ENCODE measurements at regions not wholly inside any gene's neighbourhood (a gene's known extent, or its start where the extent isn't known, plus 50 kb on each side); places are given as distances from the start of the nearest gene placed in this dataset.

- no peaks in the 10 kb centered on the region for H3K4me1 ChIP-seq (ENCODE audit: insufficient read depth)
- no peaks in the 10 kb centered on the region for H3K79me2 ChIP-seq (ENCODE audit: insufficient read depth)
- no peaks in the 10 kb centered on the region for H3K36me3 ChIP-seq (ENCODE audit: low read depth)
- H3K9me2 ChIP-seq (ENCODE audit: insufficient read depth): no peaks in the 10 kb centered on the region
- in situ Hi-C loops (cut with MboI): no loop called here
- no peak overlapping the region for H3K4me3 ChIP-seq
- no peak overlapping the region for H3K9ac ChIP-seq
- H2AFZ ChIP-seq: no peak overlapping the region
- H3K9me3 ChIP-seq (ENCODE audit: low read depth): no peaks in the 10 kb centered on the region
- WGBS, 2 experiments (ENCODE audit: low coverage in 1 of 2, low lambda C conversion rate in 2 of 2, missing lambda C conversion rate in 2 of 2): 0% methylated on average over 1 of the region's 1 CpG
- no peak for DNase-seq
- TF ChIP-seq EZH2phosphoT487 (IDR thresholded peaks at IDR 0.05; ENCODE audit: insufficient read depth, low read depth) (no peak), EZH2 (IDR thresholded peaks at IDR 0.05; ENCODE audit: insufficient read depth, poor library complexity, severe bottlenecking) (no peak)
- no peaks in the 10 kb centered on the region for H4K20me1 ChIP-seq (ENCODE audit: insufficient read depth)
- H3F3A ChIP-seq (ENCODE audit: insufficient read depth): no peaks in the 10 kb centered on the region
- no peak overlapping the region for H3K27ac ChIP-seq
- H3K4me2 ChIP-seq (ENCODE audit: unreplicated experiment): no peak overlapping the region
- H3K27me3 ChIP-seq (replicated peaks; ENCODE audit: insufficient read depth): no peaks in the 10 kb centered on the region
Observed at GRCh38 chrX:125651426-125651825, 331.8 kb downstream of the TEX13C start.

GRCh38 chrX:125654501-125654900 lies 334.8 kb downstream of the TEX13C start:
- H3K4me1 ChIP-seq (ENCODE audit: insufficient read depth): no peaks in the 10 kb centered on the region
- H3K27me3 ChIP-seq (replicated peaks; ENCODE audit: insufficient read depth): no peaks in the 10 kb centered on the region
- H3K36me3 ChIP-seq (ENCODE audit: low read depth): no peaks in the 10 kb centered on the region
- H3K79me2 ChIP-seq (ENCODE audit: insufficient read depth): no peaks in the 10 kb centered on the region
- no peaks in the 10 kb centered on the region for H3K9me2 ChIP-seq (ENCODE audit: insufficient read depth)
- in situ Hi-C loops (cut with MboI): no loop called here
- H3K9ac ChIP-seq: no peak overlapping the region
- H3K9me3 ChIP-seq (ENCODE audit: low read depth): no peaks in the 10 kb centered on the region
- no peak overlapping the region for H3K4me2 ChIP-seq (ENCODE audit: unreplicated experiment)
- H3K27ac ChIP-seq: no peak overlapping the region
- TF ChIP-seq EZH2 (IDR thresholded peaks at IDR 0.05; ENCODE audit: insufficient read depth, poor library complexity, severe bottlenecking) (no peak), EZH2phosphoT487 (IDR thresholded peaks at IDR 0.05; ENCODE audit: insufficient read depth, low read depth) (no peak)
- no peaks in the 10 kb centered on the region for H3F3A ChIP-seq (ENCODE audit: insufficient read depth)
- WGBS, 2 experiments (ENCODE audit: low coverage in 1 of 2, low lambda C conversion rate in 2 of 2, missing lambda C conversion rate in 2 of 2): 13 to 22% methylated on average over 2 of the region's 2 CpGs
- H3K4me3 ChIP-seq: no peak overlapping the region
- no peak overlapping the region for H2AFZ ChIP-seq
- no peak for DNase-seq
- no peaks in the 10 kb centered on the region for H4K20me1 ChIP-seq (ENCODE audit: insufficient read depth)

DNA sequence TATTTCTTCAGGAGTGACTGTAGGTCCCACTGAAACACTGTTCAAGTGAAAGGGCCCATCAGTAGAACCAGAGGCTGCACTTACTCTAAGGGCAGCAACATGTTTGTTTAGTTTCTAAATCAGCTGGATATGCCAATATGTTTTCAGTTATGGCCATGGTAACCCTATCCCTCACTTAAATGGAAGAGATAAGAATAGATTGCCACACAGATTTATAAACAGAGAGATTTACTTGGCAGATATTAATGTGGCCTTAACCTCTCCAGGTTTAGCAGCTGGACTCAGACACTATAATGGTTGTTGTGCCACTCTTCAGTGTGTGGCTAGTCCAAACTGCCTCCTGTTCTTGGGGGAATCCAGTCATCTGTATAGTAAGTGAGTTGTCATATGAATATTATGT lies 354.1 kb downstream of the TEX13C start:
- no peaks in the 10 kb centered on the region for H3K4me1 ChIP-seq (ENCODE audit: insufficient read depth)
- no peak overlapping the region for H3K27ac ChIP-seq
- no peaks in the 10 kb centered on the region for H3K27me3 ChIP-seq (replicated peaks; ENCODE audit: insufficient read depth)
- H3K9ac ChIP-seq: no peak overlapping the region
- in situ Hi-C loops (cut with MboI): no loop called here
- no peaks in the 10 kb centered on the region for H3K36me3 ChIP-seq (ENCODE audit: low read depth)
- TF ChIP-seq EZH2 (IDR thresholded peaks at IDR 0.05; ENCODE audit: insufficient read depth, poor library complexity, severe bottlenecking) (no peak), EZH2phosphoT487 (IDR thresholded peaks at IDR 0.05; ENCODE audit: insufficient read depth, low read depth) (no peak)
- no peak overlapping the region for H2AFZ ChIP-seq
- no peaks in the 10 kb centered on the region for H3K79me2 ChIP-seq (ENCODE audit: insufficient read depth)
- no peaks in the 10 kb centered on the region for H3K9me2 ChIP-seq (ENCODE audit: insufficient read depth)
- no peak for DNase-seq
- no peak overlapping the region for H3K4me3 ChIP-seq
- no peaks in the 10 kb centered on the region for H4K20me1 ChIP-seq (ENCODE audit: insufficient read depth)
- no peak overlapping the region for H3K4me2 ChIP-seq (ENCODE audit: unreplicated experiment)
- no peaks in the 10 kb centered on the region for H3K9me3 ChIP-seq (ENCODE audit: low read depth)
- H3F3A ChIP-seq (ENCODE audit: insufficient read depth): no peaks in the 10 kb centered on the region

GRCh38 chrX:125678258-125678657 lies 358.6 kb downstream of the TEX13C start:
- Histone ChIP-seq H3K9me3 (ENCODE audit: low read depth) (no peaks in the 10 kb centered on the region), H3K9me2 (ENCODE audit: insufficient read depth) (no peaks in the 10 kb centered on the region), H3K4me3 (no peak overlapping the region), H3K4me1 (ENCODE audit: insufficient read depth) (no peaks in the 10 kb centered on the region), H3K27ac (no peak overlapping the region), H2AFZ (no peak overlapping the region), H3K79me2 (ENCODE audit: insufficient read depth) (no peaks in the 10 kb centered on the region), H3K9ac (no peak overlapping the region), H4K20me1 (ENCODE audit: insufficient read depth) (no peaks in the 10 kb centered on the region), H3K4me2 (ENCODE audit: unreplicated experiment) (no peak overlapping the region), H3K27me3 (replicated peaks; ENCODE audit: insufficient read depth) (no peaks in the 10 kb centered on the region), H3K36me3 (ENCODE audit: low read depth) (no peaks in the 10 kb centered on the region), H3F3A (ENCODE audit: insufficient read depth) (no peaks in the 10 kb centered on the region)
- WGBS, 2 experiments (ENCODE audit: low coverage in 1 of 2, low lambda C conversion rate in 2 of 2, missing lambda C conversion rate in 2 of 2): 0 to 7% methylated on average over 2 to 3 of the region's 3 CpGs
- TF ChIP-seq EZH2 (IDR thresholded peaks at IDR 0.05; ENCODE audit: insufficient read depth, poor library complexity, severe bottlenecking) (no peak), EZH2phosphoT487 (IDR thresholded peaks at IDR 0.05; ENCODE audit: insufficient read depth, low read depth) (no peak)
- no peak for DNase-seq
- in situ Hi-C loops (cut with MboI): no loop called here

- H3K27ac ChIP-seq: no peak overlapping the region
- no peak overlapping the region for H3K4me2 ChIP-seq (ENCODE audit: unreplicated experiment)
- H3K36me3 ChIP-seq (ENCODE audit: low read depth): no peaks in the 10 kb centered on the region
- H3K4me1 ChIP-seq (ENCODE audit: insufficient read depth): no peaks in the 10 kb centered on the region
- no peaks in the 10 kb centered on the region for H3K9me3 ChIP-seq (ENCODE audit: low read depth)
- H3K27me3 ChIP-seq (replicated peaks; ENCODE audit: insufficient read depth): no peaks in the 10 kb centered on the region
- no peaks in the 10 kb centered on the region for H3K9me2 ChIP-seq (ENCODE audit: insufficient read depth)
- TF ChIP-seq EZH2 (IDR thresholded peaks at IDR 0.05; ENCODE audit: insufficient read depth, poor library complexity, severe bottlenecking) (no peak), EZH2phosphoT487 (IDR thresholded peaks at IDR 0.05; ENCODE audit: insufficient read depth, low read depth) (no peak)
- DNase-seq: no peak
- no peak overlapping the region for H3K9ac ChIP-seq
- no peaks in the 10 kb centered on the region for H3F3A ChIP-seq (ENCODE audit: insufficient read depth)
- in situ Hi-C loops (cut with MboI): no loop called here
- H2AFZ ChIP-seq: no peak overlapping the region
- no peaks in the 10 kb centered on the region for H3K79me2 ChIP-seq (ENCODE audit: insufficient read depth)
- H3K4me3 ChIP-seq: no peak overlapping the region
- H4K20me1 ChIP-seq (ENCODE audit: insufficient read depth): no peaks in the 10 kb centered on the region
Observed at GRCh38 chrX:125680366-125680765, 360.7 kb downstream of the TEX13C start.
